Left colon (tissue), 2 donors: ENCODE measurements at regions not wholly inside any gene's neighbourhood (a gene's known extent, or its start where the extent isn't known, plus 50 kb on each side); places are given as distances from the start of the nearest gene placed in this dataset.

ENCODE experiments used
- ATAC-seq: fragments of 200-7000 bp; cut with Tn5 transposase; one replicate; pipeline ENCODE4 v1.9.1; 2020; ENCODE audit warnings: mild to moderate bottlenecking, moderate library complexity
- DNase-seq, 2 donors: peaks; one replicate each; pipeline ENCODE4 v3.0.0-alpha.2; 2020
- intact Hi-C, 2 donors: fragments of 100-400 bp; cut with DNase I in 1 of 2; cut with micrococcal nuclease in 1 of 2; formaldehyde crosslinking; loops; one replicate each; pipeline versions ENCODE4 v1.11.2 to v1.14.0; 2022; cut with DNase I, micrococcal nuclease
- donor health status: DM: no; HTN: no; CAD: no.
- donor health status: DM: yes; HTN: yes; CAD: no.

DNA sequence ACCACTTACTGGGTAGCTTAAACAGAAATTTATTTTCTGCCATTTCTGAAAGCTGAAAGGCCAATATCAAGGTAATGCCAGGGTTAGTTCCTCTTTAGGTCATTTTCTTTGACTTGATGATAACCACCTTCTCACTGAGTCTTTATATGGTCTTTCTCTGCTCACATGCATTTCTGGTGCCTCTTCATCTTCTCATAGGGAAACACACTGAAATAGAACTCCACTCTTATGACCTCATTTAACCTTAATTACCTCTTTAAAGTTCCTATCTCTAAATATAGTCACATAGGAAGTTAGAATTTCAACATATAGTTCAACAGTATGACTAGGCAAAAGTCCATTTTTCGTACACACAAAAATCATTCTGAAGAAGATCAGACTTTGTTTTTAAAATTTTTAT, 616.8 kb upstream of the VRK2 start:
- DNase-seq (no peak), ATAC-seq (no peak)
- intact Hi-C loops: no loop called here

- intact Hi-C loops: no loop called here
- DNase-seq: no peak
- ATAC-seq: no peak
Observed at GRCh38 chr2:57432528-57432927, 614.1 kb upstream of the VRK2 start.

DNA sequence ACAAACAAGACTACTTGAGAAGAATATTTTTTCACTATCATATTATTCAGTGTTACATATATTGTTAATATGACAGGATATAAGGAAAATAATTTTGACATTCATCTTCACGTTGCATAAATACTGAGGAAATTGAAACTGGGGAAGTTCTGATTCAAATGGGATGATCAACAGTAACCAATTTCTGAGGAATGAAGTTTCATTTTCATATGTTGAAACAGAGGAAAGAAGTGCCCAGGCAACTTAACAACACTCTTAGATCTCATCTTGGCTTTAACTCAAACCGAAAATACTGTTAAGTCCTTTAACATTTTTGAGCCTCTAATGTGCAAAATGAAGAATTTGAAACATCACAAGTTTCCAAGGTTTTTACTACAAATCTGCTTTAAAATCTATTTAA, 612.2 kb upstream of the VRK2 start:
- DNase-seq (no peak), ATAC-seq (no peak)
- intact Hi-C loops: no loop called here

DNA sequence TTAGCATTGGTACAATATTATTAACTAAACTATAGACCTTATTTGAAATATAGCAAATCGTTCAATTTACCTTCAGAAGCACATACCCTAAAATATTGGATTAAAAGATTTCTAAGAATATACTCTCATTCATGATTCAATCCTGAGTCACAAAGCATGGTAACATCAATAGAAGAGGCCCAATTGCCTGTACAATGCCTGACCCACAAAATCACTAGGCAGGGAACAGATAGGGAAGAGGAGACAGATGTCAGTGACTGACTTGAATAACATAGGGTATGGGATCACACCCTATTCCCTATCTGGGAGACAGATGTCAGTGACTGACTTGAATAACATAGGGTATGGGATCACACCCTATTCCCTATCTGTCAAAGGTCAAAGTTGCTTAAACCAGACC, 611.6 kb upstream of the VRK2 start:
- no peak for DNase-seq
- intact Hi-C loops: no loop called here

DNA sequence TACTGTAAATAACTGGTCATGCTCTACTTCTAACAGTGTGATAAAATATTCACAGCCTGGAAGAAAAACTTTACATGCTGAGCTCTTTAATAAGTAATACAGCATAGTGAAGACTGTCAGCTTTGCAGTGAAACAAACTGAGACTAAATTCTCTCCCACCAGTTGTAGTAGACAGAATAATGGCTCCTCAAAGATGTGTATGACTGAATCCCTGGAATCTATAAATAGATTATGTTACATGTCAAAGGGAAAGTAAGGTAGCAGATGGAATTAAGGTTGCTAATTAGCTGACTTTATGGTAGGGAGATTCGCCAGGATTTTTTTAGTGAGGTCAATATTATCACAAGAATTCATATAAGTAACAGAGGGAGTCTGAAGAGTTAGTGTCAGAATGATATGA, 609.5 kb upstream of the VRK2 start:
- intact Hi-C loops: no loop called here
- DNase-seq (no peak), ATAC-seq (no peak)

More for the DNA sequence above, 611.6 kb upstream of the VRK2 start:
- ATAC-seq: no peak

- intact Hi-C loops: no loop called here
- DNase-seq (no peak), ATAC-seq (no peak)
Observed at GRCh38 chr2:57440437-57440836, 606.2 kb upstream of the VRK2 start.

GRCh38 chr2:57443086-57443485, 603.5 kb upstream of the VRK2 start:
- DNase-seq: no peak
- intact Hi-C loops: no loop called here
- no peak for ATAC-seq

DNA sequence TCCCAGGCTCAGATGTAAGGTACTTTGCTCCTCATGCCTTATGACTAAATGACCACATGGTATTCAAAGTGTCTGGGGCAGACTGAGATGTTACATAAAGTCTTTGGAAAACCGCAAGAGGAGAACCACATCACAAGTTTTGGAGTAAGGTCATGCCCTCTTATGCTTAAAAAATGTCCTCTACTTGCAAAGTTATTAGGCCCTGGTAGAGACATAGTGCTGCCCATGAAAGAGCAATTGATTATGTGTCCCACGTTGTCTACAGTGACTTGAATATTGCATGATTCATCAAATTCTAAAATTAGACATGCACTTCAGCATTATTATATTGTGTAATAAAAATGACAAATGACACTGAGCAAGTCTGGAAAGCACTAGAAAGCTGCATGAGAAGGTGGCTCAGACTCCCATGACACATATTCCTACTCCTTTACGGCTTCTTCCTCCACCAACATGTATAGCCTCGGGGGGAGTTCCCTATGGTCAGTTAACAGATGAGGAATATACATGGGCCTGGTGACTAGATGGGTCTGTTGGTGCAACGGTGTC, 602.6 kb upstream of the VRK2 start:
- intact Hi-C loops: no loop called here
- DNase-seq: no peak
- ATAC-seq: no peak

DNA sequence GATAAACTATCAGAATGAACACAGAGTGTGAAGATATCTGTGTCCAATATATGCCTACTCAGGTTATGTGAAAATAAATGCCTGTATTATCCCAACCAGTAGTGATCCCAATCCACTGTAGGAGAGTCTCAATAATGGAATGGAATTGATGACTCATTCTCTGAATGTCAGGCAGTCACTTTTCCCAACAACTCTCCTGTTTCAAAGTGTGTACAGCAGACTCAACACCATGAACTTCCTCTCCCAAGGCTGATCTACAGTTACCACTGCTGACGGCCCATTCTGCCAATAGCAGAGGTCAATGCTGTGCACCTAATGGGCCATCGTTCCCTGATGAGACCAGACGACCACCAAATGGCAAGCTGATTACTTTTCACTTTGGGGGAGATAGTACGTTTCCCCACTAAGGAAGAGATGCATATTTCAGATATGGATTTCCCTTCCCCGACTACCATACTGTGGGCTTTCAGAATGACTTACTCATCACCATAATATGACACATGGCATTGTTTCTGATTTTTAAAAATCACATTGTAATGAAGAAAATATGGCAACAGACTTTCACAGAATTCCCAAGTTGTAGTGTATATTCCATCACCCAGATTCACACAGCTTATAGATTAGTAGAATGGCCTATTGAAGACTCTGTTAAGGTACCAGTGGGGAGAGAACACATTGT, 601.7 kb upstream of the VRK2 start:
- DNase-seq (no peak), ATAC-seq (no peak)
- intact Hi-C loops: no loop called here

- intact Hi-C loops: no loop called here
- ATAC-seq (no peak), DNase-seq (no peak)
Observed at GRCh38 chr2:57448816-57449215, 597.8 kb upstream of the VRK2 start.

GRCh38 chr2:57450170-57450569, 596.4 kb upstream of the VRK2 start:
- ATAC-seq (no peak), DNase-seq (no peak)
- intact Hi-C loops: no loop called here

DNA sequence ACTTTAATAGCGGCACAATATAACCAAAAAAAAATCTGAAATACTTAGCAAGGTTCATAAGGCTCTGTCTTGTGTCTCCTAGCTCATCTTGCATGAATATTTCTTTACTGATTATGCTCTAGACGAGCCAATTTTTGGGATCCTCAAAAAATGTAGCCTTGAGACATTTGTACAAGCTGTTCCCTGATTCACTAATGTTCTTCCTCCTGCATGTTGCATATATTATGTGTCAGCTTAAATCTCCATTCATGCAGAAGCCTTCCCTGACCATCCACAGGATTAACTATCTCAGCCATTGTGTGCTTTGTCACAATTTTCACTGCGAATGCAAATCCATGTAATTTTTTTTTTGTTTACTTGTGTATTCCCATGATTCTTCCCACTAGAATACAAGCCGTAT, 594.0 kb upstream of the VRK2 start:
- DNase-seq (no peak), ATAC-seq (no peak)
- intact Hi-C loops: no loop called here

- intact Hi-C loops: no loop called here
- ATAC-seq (no peak), DNase-seq (no peak)
Observed at GRCh38 chr2:57453945-57454344, 592.7 kb upstream of the VRK2 start.

GRCh38 chr2:57460396-57461276, 586.0 kb upstream of the VRK2 start:
- ATAC-seq (no peak), DNase-seq (no peak)
- intact Hi-C loops: no loop called here

DNA sequence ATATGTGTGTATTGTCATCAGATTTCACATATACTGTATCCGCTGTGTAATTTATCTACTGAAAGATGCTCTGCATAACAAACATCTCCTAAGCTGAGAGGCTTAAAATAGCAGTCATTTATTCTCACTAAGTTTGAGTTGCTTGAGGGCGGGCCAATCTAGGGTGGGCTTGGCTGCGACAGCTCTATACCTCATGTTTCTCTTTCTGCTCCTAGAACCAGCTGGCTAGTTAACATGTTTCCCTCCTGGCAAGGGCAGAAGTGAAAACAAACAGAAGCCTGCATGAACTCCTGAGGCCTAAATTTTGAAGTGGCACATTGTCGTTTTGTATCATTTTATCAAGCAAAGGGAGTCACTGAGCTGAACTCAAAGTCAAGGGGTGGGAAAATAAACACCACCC, 585.0 kb upstream of the VRK2 start:
- DNase-seq (no peak), ATAC-seq (no peak)
- intact Hi-C loops: no loop called here

GRCh38 chr2:57465067-57465466, 581.5 kb upstream of the VRK2 start:
- ATAC-seq: no peak
- intact Hi-C loops: no loop called here
- DNase-seq: no peak

DNA sequence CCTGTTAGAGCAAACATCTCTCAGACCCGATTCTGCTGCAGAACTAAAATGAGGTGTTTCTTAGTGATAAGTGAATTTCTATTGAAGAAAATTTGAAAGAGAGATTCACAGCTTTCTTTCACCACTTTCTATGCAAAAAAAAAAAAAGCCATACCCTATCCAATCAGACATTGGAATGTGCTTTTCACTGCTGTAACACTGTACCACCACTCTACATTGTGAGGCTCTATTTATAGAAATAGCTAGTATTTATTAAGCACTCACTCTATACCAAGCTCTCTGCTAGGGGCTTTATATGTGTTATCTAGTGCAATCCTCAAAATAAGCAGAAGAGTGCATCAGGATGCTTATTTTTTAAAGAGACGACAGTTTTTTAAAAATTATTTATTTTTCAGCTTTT, 580.6 kb upstream of the VRK2 start:
- ATAC-seq: no peak
- intact Hi-C loops: no loop called here

DNA sequence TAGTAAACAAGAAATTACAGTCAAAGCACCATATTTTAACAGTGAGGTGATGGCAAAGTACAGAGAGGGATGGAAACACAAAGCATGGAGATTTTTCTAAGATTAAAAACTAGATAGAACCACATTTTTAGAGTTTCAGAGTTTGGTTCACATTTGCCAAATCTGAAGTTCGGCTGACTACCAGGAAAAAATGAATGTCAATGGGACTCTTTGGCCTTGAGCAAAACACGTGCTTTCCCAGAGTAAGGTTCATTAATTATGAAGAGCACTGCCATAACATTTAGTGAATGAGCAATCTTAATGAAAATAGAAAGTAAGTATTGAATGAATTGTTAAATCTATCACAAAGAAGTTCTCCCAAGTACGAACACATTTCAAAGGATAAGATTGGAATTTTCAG, 571.2 kb upstream of the VRK2 start:
- no peak for DNase-seq
- no peak for ATAC-seq
- intact Hi-C loops: no loop called here

More for the DNA sequence above, 580.6 kb upstream of the VRK2 start:
- no peak for DNase-seq

- ATAC-seq: no peak
- intact Hi-C loops: no loop called here
- no peak for DNase-seq
Observed at GRCh38 chr2:57479981-57480380, 566.6 kb upstream of the VRK2 start.

DNA sequence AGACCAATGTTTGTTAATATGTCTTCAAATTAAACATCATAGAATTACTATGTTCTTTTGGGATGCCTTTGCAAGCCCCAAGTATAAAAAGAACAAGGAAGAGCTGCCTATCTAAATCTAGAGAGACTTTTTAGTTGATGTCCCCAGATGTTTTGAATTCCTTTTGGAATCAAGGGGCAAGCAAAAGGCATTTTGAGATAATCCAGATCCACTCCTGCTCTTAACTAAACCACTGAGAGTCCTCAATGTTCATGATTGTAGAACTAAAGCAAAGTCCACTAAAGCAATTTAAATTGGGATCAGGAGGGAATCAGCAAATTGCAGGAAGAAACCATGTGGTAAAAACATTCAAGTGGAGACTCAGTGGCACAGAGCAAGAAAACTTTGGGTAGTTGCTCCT, 558.5 kb upstream of the VRK2 start:
- no peak for DNase-seq
- no peak for ATAC-seq
- intact Hi-C loops: no loop called here
